ENCODE measurements at regions not wholly inside any gene's neighbourhood (a gene's known extent, or its start where the extent isn't known, plus 50 kb on each side); places are given as distances from the start of the nearest gene placed in this dataset.

- DNase-seq (ENCODE audit: low read depth in 2 of 2, low spot score in 1 of 2) = no peak
These were observed 233.6 kb downstream of the FAM76B start for GRCh38 chr11:95556011-95556341.

- DNase-seq (ENCODE audit: low read depth in 2 of 2, low spot score in 1 of 2) = no peak
These were observed 234.7 kb downstream of the FAM76B start for GRCh38 chr11:95554911-95555310.

- DNase-seq (ENCODE audit: low read depth in 2 of 2, low spot score in 1 of 2) = no peak
These were observed 240.3 kb downstream of the FAM76B start for GRCh38 chr11:95549301-95549700.

GRCh38 chr11:95548416-95548815 is 241.2 kb downstream of the FAM76B start:
- DNase-seq (ENCODE audit: low read depth in 2 of 2, low spot score in 1 of 2) = no peak

GRCh38 chr11:95547976-95548375 is 241.6 kb downstream of the FAM76B start:
- DNase-seq (ENCODE audit: low read depth in 2 of 2, low spot score in 1 of 2) = no peak

GRCh38 chr11:95547186-95547585 is 242.4 kb downstream of the FAM76B start:
- no peak for DNase-seq (ENCODE audit: low read depth in 2 of 2, low spot score in 1 of 2)

GRCh38 chr11:95545116-95545875 is 244.3 kb downstream of the FAM76B start:
- no peak for DNase-seq (ENCODE audit: low read depth in 2 of 2, low spot score in 1 of 2)

GRCh38 chr11:95544095-95544856 is 245.3 kb downstream of the FAM76B start:
- no peak for DNase-seq (ENCODE audit: low read depth in 2 of 2, low spot score in 1 of 2)

GRCh38 chr11:95542868-95543551 is 246.6 kb downstream of the FAM76B start:
- no peak for DNase-seq (ENCODE audit: low read depth in 2 of 2, low spot score in 1 of 2)

- no peak for DNase-seq (ENCODE audit: low read depth in 2 of 2, low spot score in 1 of 2)
These were observed 247.9 kb downstream of the FAM76B start for GRCh38 chr11:95541715-95542114.

- DNase-seq (ENCODE audit: low read depth in 2 of 2, low spot score in 1 of 2) = no peak
These were observed 253.4 kb downstream of the FAM76B start for GRCh38 chr11:95536047-95536690.

GRCh38 chr11:95534809-95535208 is 254.8 kb downstream of the FAM76B start:
- no peak for DNase-seq (ENCODE audit: low read depth in 2 of 2, low spot score in 1 of 2)

GRCh38 chr11:95534226-95534625 is 255.4 kb downstream of the FAM76B start:
- no peak for DNase-seq (ENCODE audit: low read depth in 2 of 2, low spot score in 1 of 2)

GRCh38 chr11:95531116-95531515 is 258.5 kb downstream of the FAM76B start:
- no peak for DNase-seq (ENCODE audit: low read depth in 2 of 2, low spot score in 1 of 2)

- DNase-seq (ENCODE audit: low read depth in 2 of 2, low spot score in 1 of 2) = no peak
These were observed 265.1 kb downstream of the FAM76B start for GRCh38 chr11:95524314-95525036.

GRCh38 chr11:95522874-95523273 is 266.7 kb downstream of the FAM76B start:
- DNase-seq (ENCODE audit: low read depth in 2 of 2, low spot score in 1 of 2) = no peak

GRCh38 chr11:95521862-95522261 is 267.7 kb downstream of the FAM76B start:
- DNase-seq (ENCODE audit: low read depth in 2 of 2, low spot score in 1 of 2) = no peak

GRCh38 chr11:95521133-95521542 is 268.4 kb downstream of the FAM76B start:
- no peak for DNase-seq (ENCODE audit: low read depth in 2 of 2, low spot score in 1 of 2)

- no peak for DNase-seq (ENCODE audit: low read depth in 2 of 2, low spot score in 1 of 2)
These were observed 269.0 kb downstream of the FAM76B start for GRCh38 chr11:95520369-95521132.

- DNase-seq (ENCODE audit: low read depth in 2 of 2, low spot score in 1 of 2) = no peak
These were observed 269.7 kb downstream of the FAM76B start for GRCh38 chr11:95519912-95520311.

Measured in stimulated activated CD8-positive, alpha-beta memory T cell treated with anti-CD3 and anti-CD28 coated beads, Interleukin-4, amount 100 ng/mL, for 1 hour (primary cell).